ENCODE measurements at regions not wholly inside any gene's neighbourhood (a gene's known extent, or its start where the extent isn't known, plus 50 kb on each side); places are given as distances from the start of the nearest gene placed in this dataset.

- TF ChIP-seq CTCF (IDR thresholded peaks at IDR 0.05): no peak
- TF ChIP-seq ZFX (IDR thresholded peaks at IDR 0.05; ENCODE audit: borderline replicate concordance): no peak
These were observed 129.0 kb upstream of the WWC1 start for GRCh38 chr5:168162464-168162863.
